Ascending aorta (tissue), 2 donors: ENCODE measurements at regions not wholly inside any gene's neighbourhood (a gene's known extent, or its start where the extent isn't known, plus 50 kb on each side); places are given as distances from the start of the nearest gene placed in this dataset.
"Not testable (repeated sequence)": the region's sequence is repeated elsewhere in the genome, so short reads cannot be mapped to it uniquely, and the experiment has no call there.

Experiments
- DNase-seq, 2 donors: peaks; one replicate each; pipeline ENCODE4 v3.0.0-alpha.2; 2019; ENCODE audit warnings: low spot score in 2 of 2
- H3K27ac ChIP-seq, 2 donors: fragments of 200-600 bp; sonication (generic); one replicate each; pipeline ENCODE4 v1.5.1; 2016 to 2017; ENCODE audit warnings: mild to moderate bottlenecking in 1 of 2
- H3K27me3 ChIP-seq: fragments of 200-600 bp; sonication (generic); one replicate; pipeline ENCODE4 v1.5.1; 2017
- H3K36me3 ChIP-seq, 2 donors: fragments of 200-600 bp; sonication (generic); one replicate each; pipeline ENCODE4 v1.5.1; 2016
- H3K4me1 ChIP-seq, 2 donors: fragments of 200-600 bp; sonication (generic); one replicate each; pipeline ENCODE4 v1.5.1; 2016 to 2017; ENCODE audit warnings: mild to moderate bottlenecking in 1 of 2
- H3K4me3 ChIP-seq, 2 donors: fragments of 200-600 bp; sonication (generic); one replicate each; pipeline ENCODE4 v1.5.1; 2016 to 2017; ENCODE audit warnings: mild to moderate bottlenecking in 1 of 2
- H3K9me3 ChIP-seq, 2 donors: fragments of 200-600 bp; sonication (generic); one replicate each; pipeline ENCODE4 v1.5.1; 2016
- CTCF ChIP-seq, 3 experiments: fragments of 200-600 bp in 2 of 3; fragments of 450-650 bp in 1 of 3; sonication (generic) in 2 of 3; IDR thresholded peaks; one replicate each; pipeline ENCODE4 v1.5.1; 2016 to 2019; ENCODE audit warnings: antibody characterized with exemption in 3 of 3, mild to moderate bottlenecking in 1 of 3, moderate library complexity in 1 of 3
- intact Hi-C: fragments of 100-400 bp; cut with DNase I; formaldehyde crosslinking; loops from one replicate; pipeline ENCODE4 v1.15.1; 2023

- H3K27ac ChIP-seq: no peak overlapping the region
- no peaks in the 10 kb centered on the region for H3K9me3 ChIP-seq
- no peaks in the 10 kb centered on the region for H3K36me3 ChIP-seq
- DNase-seq: no peak
- H3K4me3 ChIP-seq: no peak overlapping the region
- H3K4me1 ChIP-seq: no peaks in the 10 kb centered on the region
- intact Hi-C loops: no loop called here
- H3K27me3 ChIP-seq: no peaks in the 10 kb centered on the region
- no peak for TF ChIP-seq CTCF (IDR thresholded peaks at IDR 0.05)
Observed at GRCh38 chr13:55572408-55572807, 1568.3 kb upstream of the PRR20A start.

- no peak for DNase-seq
- Histone ChIP-seq H3K4me1 (no peaks in the 10 kb centered on the region), H3K9me3 (no peaks in the 10 kb centered on the region), H3K4me3 (no peak overlapping the region), H3K27me3 (no peaks in the 10 kb centered on the region), H3K36me3 (no peaks in the 10 kb centered on the region), H3K27ac (no peak overlapping the region)
- no peak for TF ChIP-seq CTCF (IDR thresholded peaks at IDR 0.05)
- intact Hi-C loops: no loop called here
Observed at GRCh38 chr13:55572862-55573261, 1567.9 kb upstream of the PRR20A start.

GRCh38 chr13:55573565-55573964, 1567.2 kb upstream of the PRR20A start:
- TF ChIP-seq CTCF (IDR thresholded peaks at IDR 0.05): no peak
- Histone ChIP-seq H3K9me3 (no peaks in the 10 kb centered on the region), H3K27me3 (no peaks in the 10 kb centered on the region), H3K36me3 (no peaks in the 10 kb centered on the region), H3K27ac (no peak overlapping the region), H3K4me3 (no peak overlapping the region), H3K4me1 (no peaks in the 10 kb centered on the region)
- intact Hi-C loops: no loop called here
- DNase-seq: no peak

GRCh38 chr13:55576389-55576788, 1564.3 kb upstream of the PRR20A start:
- Histone ChIP-seq H3K4me1 (no peaks in the 10 kb centered on the region), H3K36me3 (no peaks in the 10 kb centered on the region), H3K27me3 (no peaks in the 10 kb centered on the region), H3K9me3 (no peaks in the 10 kb centered on the region), H3K4me3 (no peak overlapping the region), H3K27ac (no peak overlapping the region)
- DNase-seq: no peak
- TF ChIP-seq CTCF (IDR thresholded peaks at IDR 0.05): no peak
- intact Hi-C loops: no loop called here

- Histone ChIP-seq H3K27ac (no peak overlapping the region), H3K4me1 (no peaks in the 10 kb centered on the region), H3K27me3 (no peaks in the 10 kb centered on the region), H3K9me3 (no peaks in the 10 kb centered on the region), H3K36me3 (no peaks in the 10 kb centered on the region), H3K4me3 (no peak overlapping the region)
- DNase-seq: no peak
- TF ChIP-seq CTCF (IDR thresholded peaks at IDR 0.05): no peak
- intact Hi-C loops: no loop called here
Observed at GRCh38 chr13:55577082-55577846, 1563.5 kb upstream of the PRR20A start.

GRCh38 chr13:55577847-55578210, 1562.9 kb upstream of the PRR20A start:
- H3K36me3 ChIP-seq: no peaks in the 10 kb centered on the region
- H3K4me3 ChIP-seq: no peak overlapping the region
- TF ChIP-seq CTCF (IDR thresholded peaks at IDR 0.05): no peak
- no peaks in the 10 kb centered on the region for H3K9me3 ChIP-seq
- intact Hi-C loops: no loop called here
- no peaks in the 10 kb centered on the region for H3K4me1 ChIP-seq
- no peaks in the 10 kb centered on the region for H3K27me3 ChIP-seq
- DNase-seq: no peak
- H3K27ac ChIP-seq: no peak overlapping the region

GRCh38 chr13:55582294-55582693, 1558.4 kb upstream of the PRR20A start:
- H3K27ac ChIP-seq, DNase-seq, intact Hi-C loops, H3K4me1 ChIP-seq, H3K36me3 ChIP-seq, H3K4me3 ChIP-seq, H3K9me3 ChIP-seq, H3K27me3 ChIP-seq: not testable (repeated sequence)
